Adrenal gland (tissue), 5 donors: ENCODE measurements at regions not wholly inside any gene's neighbourhood (a gene's known extent, or its start where the extent isn't known, plus 50 kb on each side); places are given as distances from the start of the nearest gene placed in this dataset.

Source experiments
- CTCF ChIP-seq, 6 experiments: fragments of 450-650 bp in 4 of 6; fragments of 200-600 bp in 2 of 6; sonication (generic) in 1 of 6; IDR thresholded peaks; 1 replicate in 5 of 6; 2 replicates in 1 of 6; pipeline versions ENCODE4 v1.5.1 to v1.8.0; 2016 to 2021; ENCODE audit warnings: antibody characterized with exemption in 6 of 6, mild to moderate bottlenecking in 2 of 6, moderate library complexity in 1 of 6
- POLR2A ChIP-seq, 2 donors: fragments of 450-650 bp; IDR thresholded peaks; one replicate each; pipeline ENCODE4 v1.6.1; 2017; ENCODE audit warnings: antibody characterized with exemption in 2 of 2, mild to moderate bottlenecking in 2 of 2, moderate library complexity in 1 of 2
- donor health status: DM: no; HTN: no; CAD: no.

GRCh38 chr1:221806236-221806635 lies 64.3 kb upstream of the DUSP10 start:
- TF ChIP-seq CTCF (IDR thresholded peaks at IDR 0.05) (no peak), POLR2A (IDR thresholded peaks at IDR 0.05) (no peak)
